Germinal center (tissue), 1 donor: ENCODE measurements at regions not wholly inside any gene's neighbourhood (a gene's known extent, or its start where the extent isn't known, plus 50 kb on each side); places are given as distances from the start of the nearest gene placed in this dataset.

ENCODE experiments used
- DNase-seq: peaks from one replicate; pipeline ENCODE4 v3.0.0; 2012; ENCODE audit warnings: mixed read lengths, low spot score

DNA sequence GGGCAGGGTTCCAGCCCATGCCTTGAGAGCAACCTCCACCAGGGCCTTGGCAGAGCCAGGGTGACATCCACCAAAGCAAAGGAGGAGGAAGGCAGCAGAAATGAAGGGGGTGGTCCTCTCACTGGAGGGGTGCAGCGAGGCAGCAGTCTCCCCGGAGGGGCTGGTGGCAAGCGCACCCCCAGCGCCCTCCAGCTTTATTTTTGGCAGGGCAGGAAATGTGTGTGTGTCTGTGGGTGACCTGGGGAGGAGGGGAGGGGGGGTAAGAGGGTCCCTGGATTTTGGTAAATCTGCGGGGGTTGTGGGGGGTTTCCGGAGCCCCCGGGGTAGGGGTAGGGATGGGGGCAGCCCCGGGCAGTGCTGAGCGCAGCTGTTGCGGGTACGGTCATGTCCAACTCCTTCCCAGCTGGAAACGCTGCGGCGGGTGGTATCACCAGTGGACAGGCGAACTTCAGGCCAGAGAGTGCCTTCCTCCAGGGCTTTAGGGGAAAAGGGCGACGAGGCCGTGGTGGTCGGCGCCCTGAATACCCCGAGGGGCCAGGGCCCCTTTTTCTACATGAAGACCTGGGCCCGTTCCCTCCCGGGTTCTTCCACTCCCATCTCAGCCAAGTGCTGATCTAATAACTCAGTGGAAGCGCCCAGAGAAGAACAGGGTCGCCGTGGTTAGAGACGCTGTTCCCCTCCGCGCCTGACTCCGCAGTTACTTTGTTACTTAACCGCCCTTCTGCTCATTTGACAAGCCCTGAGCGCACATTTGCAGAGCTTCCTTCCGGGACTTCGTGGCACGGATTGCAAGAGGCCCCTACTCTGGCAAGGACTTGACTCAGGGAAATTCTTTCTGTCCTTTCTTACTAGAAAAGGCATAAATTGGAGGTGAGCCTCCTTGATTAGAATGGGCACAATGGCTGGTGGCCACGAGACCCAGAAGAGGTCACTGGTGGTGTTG is 55.2 kb downstream of the FOS start:
- peak; percentile 52 for DNase-seq

DNA sequence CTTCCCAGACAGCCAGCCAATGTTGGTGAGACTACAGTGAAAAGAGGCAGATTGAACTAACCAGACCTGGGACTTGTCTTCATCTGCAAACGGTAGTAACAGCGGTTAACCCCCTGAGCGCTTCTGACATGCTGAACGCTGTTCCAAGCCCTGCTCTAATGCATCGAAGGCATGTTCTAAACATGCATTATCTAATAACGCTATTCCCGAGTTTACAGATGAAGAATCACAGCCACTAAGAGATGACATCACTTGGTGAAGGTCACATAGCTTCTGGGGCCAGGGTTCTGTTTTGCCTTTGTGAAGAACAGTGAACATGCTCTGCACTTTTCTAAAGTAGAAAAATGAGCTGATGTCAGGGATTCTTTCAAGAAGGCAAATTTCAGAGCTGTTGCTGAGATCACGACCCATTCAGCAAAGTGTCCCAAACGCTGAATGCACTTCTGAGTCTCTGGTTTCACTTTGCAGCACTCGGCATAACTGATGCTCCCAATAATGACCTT is 56.0 kb downstream of the FOS start:
- peak; percentile 33 for DNase-seq

DNA sequence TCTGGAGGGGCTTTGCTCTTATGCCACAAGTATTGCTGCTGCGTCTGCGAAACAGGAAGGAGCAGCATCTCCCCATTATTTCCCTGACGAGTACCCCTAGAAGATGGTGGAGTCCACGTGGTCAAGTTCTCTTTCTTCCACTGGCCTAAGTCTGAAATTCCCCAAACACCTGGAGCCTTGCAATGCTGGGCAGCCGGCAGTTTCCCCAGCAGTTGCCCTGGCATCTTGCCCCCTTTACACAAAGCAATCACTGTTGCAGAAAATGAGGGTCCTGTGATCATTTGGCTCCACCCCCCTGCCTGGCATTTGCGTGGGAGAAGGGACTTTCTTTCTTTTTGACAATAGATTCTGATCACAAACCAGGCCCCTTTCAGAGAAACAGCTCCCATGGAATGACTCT is 56.9 kb downstream of the FOS start:
- no peak for DNase-seq

DNA sequence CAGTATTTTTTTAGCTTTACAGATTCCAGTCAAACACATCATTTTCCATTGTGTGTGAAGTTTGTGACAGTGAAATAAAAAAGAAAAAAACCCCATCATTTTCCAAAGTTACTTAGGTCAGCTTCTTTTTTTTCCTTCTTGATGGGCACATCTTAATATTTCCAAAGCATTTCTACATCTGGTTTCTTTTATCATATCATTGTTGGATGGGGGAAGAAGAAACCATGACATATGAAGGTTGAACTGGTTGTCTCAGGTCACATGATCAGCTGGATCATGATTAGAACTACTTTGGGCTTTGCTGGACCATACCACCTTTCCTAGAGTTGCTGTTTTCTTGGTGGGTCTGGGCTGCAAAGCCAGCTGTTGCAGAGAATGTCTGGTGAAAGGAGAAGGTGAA is 59.8 kb downstream of the FOS start:
- DNase-seq: no peak

DNA sequence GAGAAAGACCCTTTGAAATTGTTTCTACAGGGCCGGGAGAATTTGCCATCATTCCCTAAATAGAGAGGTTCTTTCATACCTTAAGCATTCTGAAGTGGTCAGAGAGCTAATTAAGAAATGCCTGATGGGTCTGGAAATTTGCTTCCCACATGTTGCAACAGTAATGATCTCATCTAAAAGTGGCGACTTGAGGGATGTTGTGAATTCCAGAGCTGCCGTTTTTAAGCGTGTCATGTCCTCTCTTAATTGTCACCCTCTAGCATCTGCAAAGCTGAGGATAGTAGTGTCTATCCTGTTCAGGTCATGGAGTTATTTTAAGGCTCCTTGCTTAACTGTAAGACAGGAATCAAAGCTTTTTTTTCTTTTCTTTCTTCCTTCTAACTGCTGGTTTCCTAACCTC is 60.4 kb downstream of the FOS start:
- no peak for DNase-seq

DNA sequence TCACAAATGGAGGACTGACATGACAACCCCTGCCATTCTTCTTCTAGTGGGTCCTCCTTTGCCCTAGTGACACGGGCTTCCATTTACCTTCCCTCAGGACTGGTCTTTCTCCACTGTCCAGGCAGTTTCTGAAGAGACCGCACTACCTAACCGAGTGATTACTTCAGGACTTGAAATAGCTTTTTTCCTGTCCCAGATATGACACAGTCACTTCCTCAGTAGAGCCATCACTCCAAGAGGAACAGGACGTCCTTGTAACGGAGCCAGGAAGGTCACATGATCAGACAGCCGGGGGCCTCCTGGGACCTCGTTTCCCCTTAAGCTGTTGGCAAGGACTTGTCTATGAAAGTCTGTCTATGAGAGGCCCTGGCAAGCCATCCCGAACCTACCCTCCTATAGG is 62.3 kb downstream of the FOS start:
- peak; percentile 36 for DNase-seq

DNA sequence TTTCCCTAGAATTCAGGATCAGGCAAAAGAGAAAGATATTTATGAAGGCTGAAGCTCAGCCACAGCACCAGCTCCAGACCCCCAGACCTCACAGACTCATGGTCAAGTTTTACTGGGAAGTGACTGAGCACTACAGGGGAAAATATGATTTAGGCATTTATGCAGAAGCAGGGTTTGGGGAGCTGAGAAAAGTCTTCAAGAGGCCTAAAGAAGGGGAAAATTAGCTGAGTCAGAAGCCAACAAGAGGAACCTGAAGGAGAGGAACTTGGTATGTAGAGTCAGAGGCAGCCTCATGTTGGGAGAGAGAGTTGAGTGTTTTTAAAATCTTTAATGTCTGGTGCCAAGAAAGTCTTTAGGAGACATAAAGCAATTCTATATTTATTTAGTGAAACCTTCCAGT is 63.0 kb downstream of the FOS start:
- no peak for DNase-seq

DNA sequence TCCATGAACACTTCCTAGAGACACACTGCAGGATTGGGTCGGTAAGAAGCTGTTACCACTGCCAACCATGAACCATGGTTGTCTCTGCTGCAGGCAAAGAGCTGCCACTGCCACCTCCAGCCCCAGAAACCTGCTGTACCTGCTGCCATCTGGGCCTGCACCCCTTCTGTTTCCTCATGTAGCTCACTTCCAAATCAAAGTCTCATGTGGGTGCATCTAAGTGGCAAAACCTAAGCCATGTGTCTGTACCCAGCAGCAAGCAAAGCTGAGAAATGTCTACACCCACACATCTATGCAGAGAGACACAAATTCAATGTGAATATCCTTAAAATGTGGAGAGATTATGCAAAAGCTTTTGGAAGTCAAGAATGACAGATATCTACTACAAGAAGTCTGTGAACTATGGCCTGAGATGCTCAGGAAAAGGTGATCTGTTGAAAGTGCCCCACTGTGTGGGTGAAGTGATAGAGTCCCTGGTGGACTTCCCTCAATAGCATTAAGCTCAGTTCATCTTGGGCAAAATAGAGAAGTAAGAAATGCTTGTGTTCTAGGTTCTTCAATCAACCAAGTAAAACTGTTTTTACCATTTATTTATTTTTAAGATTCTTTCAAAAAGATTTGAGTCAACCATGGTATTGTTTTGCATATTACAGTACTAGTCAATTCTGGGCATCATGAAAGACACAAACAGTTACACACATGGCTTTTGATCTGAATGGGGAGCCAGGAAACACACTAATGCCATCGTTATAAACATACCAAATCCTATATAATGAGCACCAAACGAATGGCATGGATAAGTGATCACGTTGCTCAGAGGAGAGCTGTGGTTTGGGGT is 64.4 kb downstream of the FOS start:
- DNase-seq: peak; percentile 61

DNA sequence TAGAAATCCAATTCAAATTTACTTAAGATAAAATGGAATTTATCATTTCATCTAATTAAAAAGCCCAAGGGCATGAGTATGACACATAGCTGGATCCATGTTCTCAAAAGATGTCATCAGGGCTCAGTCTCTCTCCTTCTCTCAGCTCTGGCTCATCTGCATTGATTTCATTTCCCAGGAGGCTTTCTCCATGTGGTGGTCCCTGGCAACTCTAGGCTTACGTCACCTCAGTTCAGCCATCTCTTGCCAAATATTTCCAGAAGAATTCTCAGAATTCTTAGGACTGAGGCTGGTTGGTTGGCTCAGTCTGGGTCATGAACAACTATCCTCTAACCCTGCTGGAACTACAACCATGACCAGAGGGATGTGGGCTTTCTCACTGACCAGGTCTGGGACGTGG is 65.3 kb downstream of the FOS start:
- DNase-seq: no peak

DNA sequence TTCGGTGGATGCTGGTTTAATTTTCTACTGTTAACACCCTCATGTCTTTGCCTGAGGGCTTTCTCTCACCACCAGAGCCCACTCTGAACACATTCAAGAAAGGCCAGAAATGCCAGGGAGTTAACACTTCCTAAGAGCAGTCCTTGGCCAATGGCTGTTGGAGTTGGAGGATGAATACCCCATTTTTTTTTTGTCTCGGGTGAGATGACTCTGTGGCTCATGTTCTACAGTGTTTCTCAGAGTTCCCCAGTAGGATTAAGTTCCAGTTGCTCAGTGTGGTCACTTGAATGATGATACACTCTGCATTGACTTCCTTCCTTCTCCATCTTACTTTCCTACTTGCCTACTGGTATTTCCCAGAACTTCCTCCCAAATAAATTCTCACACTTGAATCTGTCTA is 65.8 kb downstream of the FOS start:
- DNase-seq: no peak

DNA sequence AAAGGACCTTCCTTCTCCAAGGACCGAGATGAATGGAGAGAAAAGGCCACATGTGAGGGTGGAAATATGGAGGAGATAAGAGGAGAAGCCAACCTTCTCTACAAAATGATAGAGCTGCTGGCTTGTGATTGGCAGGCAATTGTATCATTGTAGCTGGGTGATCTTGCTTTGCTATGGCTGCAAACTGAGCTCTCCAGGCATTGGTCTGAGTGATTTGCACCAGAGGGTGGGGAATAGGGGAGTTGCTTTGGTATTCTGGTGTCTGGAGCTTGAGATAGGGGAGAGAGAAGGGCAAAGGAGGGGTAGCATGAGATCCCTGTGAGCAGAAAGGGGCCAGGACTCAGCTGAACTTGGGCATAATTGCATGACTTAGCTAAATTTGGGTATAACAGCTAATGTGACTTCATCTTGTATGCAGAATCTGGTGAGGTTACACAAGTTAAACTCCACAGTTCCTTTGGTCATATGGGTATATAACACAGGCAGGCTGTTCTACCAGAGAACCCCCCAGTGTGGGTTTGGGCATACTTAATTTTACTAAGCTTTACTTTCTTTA is 72.0 kb downstream of the FOS start:
- DNase-seq: no peak

DNA sequence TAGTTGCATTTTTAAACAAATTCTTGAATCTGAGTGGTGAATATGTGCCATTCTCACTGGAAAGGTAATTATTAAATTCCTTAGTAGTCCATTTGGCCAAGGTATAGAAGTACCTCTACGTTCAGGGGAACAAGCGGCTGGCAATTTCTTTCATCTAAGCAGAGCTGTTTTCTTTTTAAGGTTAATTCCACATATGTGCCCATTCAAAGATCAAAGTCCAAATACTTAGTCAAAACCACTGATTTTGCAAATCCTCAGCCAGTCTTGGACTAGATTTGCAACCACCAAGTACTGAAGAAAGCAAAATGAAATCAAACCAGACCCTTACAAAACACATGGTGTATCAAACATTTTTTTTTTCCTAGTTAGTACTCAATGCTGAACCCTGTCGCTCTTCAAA is 68.7 kb upstream of the JDP2 start:
- DNase-seq: no peak

DNA sequence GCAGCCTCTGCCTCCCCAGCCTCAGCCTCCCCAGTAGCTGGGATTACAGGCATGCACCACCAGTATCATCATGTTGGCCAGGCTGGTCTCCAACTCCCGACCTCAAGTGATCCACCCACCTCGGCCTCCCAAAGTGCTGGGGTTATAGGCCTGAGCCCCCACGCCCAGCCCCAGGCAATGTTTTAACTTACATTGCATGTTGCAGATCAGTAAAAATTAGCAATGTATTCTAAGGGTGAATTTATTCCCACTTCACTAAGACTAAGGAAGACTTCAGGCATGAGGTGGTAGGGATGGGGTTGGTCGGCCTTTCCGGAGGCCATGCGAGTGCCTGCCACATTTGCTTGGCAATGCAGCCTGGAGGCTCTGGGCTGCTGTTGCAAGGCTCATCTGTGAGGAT is 66.8 kb upstream of the JDP2 start:
- no peak for DNase-seq

DNA sequence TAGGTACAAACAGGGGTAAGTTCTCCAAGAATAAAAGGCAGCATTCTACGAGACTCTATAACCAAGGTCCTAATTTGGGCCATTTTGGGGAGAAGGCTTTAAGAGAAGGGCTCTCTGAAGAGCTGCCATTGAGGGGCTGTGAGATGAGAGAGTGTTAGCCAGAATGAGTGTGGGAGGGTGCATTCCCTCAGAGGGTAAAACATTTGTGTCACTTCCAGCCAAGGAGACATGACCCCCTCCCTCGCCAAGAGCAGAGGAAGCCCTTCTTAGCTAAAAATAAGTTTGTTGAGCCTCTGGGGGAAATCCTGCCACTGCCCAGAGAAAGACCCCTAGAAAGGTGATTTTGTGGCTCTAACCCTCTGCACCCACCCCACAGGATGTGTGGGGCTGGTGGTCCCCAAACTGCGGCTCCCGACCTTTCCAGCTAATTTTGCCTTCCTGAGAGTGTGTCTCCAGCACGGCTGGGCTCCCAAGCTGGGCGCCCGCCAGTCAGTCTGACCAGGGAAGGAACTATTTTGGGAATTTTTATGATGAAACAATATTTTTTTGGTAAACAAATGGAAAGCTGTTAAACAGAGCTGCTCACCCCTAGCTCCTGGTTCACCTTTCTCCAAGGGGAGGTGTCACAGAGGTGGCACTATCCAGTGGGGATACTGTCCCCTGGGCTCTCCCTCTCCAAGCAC is 65.9 kb upstream of the JDP2 start:
- DNase-seq: no peak

DNA sequence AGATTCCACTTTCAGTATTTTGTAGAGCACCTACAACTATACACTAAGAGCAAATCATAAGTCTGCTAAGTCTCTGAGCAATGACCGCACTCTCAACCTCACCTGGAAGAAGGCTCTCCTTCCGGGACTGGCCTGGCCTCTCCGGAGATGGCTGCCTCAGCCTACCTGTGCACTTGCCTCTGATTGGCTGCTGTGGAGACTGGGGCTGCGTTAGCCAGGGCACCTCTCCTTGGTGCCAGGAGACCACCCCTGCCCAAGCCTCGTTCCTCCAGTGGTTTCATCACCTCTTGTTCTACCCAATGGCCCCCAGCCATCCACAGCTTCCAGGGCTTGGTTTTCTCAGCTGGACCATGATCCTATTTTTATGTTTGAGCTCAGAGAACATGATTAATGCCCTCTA is 64.7 kb upstream of the JDP2 start:
- DNase-seq: no peak

DNA sequence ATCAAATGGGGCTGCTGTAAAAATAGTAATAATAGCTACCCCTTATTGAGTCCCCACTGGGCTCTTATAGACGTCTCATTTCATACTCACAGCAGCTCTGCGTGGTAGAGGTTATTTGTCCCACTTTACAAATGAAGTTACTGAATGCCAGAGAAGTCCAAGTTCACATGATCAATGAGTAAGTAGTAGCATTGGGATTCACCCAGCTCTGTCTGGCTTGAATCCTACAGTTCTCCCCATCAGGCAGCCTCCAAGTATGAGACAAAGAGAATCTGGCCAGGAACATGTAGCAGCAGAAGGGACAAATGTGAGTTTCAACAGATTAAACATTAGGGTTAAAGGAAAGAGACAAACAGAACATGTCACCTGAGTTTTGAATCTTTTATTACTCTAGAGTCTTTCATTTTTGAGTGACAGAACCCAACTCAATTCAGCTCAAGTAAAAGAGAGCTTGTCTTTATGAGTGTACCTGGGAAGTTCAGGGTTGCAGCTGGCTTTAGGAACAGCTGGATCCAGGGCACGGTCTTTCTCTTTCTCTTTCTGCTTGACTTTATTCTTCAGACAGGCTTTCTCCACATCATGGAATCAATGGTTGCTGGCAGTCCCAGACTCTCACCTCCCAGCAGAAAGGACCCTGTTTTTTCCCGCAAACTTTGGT is 64.1 kb upstream of the JDP2 start:
- no peak for DNase-seq

DNA sequence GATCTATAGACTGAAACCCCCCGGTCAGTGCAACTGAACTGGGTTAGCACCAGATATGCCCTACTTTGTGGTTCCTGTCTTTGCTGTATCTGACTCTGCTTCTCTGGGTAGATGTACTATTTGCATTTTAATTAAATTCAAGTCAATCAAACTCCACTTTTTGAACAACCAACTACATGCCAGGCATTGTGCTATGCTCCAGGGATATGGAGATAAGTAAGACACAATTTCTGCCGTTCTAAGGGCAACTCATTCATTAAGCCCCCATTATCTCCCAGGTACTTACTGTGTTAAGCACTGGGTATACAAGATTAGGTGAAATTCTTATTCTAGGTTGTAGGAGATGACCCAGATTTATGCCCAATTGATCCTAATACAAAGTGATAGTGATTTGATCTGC is 62.7 kb upstream of the JDP2 start:
- no peak for DNase-seq

DNA sequence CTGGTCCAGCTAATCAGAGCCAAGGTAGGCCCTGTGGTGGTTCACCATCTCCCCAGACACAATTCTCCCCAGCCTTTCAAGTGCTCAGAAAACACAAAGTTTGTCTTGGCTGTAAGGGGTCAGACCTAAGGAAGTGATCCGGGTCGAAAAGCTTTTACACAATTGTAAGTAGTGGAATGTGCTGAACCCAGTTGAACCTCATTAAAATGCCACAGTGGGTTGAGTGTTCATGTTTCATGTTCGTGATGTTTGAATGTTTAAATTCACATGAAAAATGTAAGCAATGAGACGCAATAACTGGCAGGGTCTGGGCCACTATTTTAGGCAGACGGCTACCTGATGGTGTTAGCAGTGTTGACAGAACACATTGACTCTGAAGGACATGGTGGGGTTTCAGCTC is 60.9 kb upstream of the JDP2 start:
- DNase-seq: no peak

DNA sequence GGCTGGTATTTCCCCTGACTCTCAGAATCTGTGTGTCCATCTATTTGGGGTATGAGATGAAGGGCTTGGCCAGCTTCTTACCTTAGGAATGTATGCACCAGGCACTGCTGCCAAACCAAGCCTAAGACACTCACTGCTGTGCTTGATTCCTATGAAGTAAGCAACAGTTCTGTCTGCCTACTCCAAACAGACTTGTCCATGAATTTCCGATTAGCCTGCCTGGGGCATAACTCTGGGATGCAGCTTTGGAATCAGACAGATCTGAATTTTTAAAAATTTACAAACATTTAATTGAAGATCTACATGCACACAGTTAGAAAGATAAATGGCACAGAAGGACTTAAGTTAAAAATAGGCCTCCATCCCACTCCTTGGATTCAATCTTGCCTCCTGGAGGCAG is 59.5 kb upstream of the JDP2 start:
- no peak for DNase-seq

DNA sequence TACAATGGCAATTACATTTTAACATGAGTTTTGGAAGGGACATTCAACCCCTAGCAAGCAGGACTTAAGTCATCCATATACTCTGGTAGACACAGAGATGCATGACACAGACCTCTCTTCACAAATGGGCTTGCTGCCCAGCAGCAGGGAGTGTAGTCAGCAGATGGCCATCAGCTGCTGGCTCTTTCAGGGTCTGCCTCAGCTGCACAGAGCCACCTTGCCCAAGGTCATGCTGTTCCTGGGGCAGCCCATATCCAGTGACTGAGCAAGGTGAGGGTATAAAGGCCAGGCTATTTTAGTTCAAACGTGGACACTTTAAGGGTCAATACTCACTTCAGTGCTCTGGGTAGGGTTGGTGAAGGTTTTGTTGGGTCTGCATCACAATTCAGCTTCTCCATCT is 58.3 kb upstream of the JDP2 start:
- no peak for DNase-seq

DNA sequence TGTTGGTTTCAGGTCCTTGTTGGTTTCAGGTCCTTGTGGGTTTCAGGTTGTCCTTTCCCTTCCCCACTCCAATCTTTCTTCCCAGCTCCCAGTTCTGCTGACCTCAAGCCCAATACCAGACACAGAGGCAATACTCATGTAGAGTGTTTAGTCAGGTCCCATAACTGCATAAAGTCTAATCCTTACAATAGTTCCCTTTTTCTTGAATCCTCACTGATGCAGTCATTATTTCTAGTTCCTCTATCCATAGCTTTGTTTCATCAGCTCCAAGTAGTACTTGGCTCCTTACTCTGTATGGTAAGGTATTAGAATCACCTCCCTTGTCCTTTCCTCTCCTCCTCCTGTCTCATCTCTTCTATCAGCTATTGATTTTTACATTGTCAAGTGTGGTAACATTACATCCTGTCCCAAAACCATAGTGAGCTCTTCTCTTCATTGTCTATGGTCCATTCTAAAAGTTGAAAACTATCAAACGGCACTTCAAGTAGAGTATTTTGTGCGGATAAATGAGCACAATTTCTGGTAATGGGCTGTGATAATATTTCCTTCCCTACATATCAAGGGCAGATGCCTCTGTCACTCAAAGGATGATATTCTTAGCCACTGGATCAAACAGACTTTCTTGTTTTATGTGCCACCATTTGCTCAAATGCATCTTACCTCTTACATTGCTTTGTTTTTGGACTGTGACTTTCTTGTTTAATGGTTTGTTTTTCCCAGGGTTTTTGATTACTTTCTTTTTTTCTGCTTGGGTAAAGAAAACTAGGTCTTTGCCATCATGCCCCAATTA is 57.2 kb upstream of the JDP2 start:
- DNase-seq: no peak
